HG02884 (cell line): ENCODE measurements at regions not wholly inside any gene's neighbourhood (a gene's known extent, or its start where the extent isn't known, plus 50 kb on each side); places are given as distances from the start of the nearest gene placed in this dataset.

ENCODE experiments used
- ATAC-seq: cut with Tn5 transposase; IDR thresholded peaks from one replicate; pipeline ENCODE4 v1.9.1; 2021; ENCODE audit warnings: mild to moderate bottlenecking, moderate library complexity; ENCODE audit not compliant: unreplicated experiment

DNA sequence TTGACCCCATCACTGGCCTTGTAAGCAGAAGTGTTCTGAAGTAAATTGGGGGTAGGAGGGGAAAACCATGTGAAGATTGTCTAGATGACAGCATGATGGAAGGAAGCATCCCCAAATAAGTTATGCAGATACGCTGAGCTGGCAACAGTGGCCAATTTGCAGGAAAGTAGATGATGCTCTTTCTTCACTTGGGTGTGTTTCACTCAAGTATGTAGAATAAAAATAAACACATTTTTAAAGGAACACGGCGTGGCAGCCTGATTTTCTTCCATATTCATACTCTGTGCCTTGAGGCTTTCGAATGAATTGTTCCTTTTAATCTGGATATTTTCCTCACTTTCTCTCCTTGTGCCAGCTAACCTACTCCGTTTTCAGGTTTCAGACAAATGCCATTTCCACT is 295.5 kb upstream of the DPYD start:
- ATAC-seq = no peak

DNA sequence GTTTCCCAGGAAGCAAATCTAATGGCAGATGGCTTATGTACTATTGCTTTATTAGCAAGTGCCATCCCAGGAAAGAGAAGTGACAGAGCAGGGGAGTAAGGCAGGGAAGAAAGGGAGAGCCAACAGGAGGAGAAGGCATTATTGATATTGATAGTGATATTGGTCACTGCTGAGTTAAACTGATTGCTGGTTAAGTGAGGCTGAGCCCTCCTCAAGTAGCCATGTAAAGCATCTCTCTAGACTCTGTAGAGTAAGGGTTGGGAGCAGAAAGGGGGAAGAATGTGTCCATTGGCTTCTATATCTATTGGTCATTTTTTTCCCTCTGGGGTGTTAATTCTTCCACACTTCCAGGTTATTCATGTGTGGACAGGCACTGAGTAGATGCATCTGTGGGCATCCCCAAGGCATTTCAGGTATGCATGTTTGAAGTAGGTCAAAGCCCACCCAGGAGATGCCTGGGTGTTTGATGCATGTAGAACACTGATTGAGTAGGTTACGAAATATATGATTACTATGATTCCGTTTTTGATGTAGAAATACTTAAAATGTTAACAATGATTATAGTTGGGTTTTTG is 290.5 kb upstream of the DPYD start:
- no peak for ATAC-seq

DNA sequence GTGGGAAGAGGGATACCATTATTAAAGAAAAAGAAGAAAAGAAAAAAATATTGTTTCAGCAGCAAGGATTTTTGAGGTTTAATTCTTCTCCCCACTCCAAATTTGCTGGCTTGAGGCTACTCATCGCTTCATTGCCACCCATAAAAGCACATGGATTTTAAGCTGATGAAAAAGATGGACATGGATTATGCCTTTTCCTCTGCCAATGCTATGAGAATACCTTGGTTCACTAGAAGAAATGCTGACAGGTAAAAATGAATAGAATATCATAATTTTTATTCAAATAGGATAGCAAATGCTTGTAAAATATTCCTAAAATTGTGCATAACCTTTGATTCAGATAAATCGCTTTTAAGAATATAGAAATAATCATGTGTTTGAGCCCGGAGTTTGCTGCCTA is 289.7 kb upstream of the DPYD start:
- no peak for ATAC-seq

DNA sequence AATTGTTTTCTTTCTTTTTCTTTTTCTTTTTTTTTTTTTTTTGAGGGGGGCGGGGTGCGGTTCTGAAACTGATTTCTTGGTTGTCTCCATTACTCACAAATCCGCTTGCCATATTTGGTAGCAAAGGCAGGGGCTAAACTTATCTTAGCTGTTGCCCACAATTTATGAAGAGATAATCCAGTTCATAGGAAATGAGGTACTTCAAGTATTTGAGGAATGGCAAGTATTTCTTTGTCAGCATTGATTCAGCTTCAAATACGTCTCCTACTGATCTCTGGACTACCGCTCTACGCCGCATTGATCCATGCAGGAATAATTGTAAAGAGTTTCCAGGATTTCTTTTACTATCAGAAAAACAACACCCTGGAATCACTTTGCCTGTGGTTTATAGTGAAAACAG is 289.2 kb upstream of the DPYD start:
- no peak for ATAC-seq

DNA sequence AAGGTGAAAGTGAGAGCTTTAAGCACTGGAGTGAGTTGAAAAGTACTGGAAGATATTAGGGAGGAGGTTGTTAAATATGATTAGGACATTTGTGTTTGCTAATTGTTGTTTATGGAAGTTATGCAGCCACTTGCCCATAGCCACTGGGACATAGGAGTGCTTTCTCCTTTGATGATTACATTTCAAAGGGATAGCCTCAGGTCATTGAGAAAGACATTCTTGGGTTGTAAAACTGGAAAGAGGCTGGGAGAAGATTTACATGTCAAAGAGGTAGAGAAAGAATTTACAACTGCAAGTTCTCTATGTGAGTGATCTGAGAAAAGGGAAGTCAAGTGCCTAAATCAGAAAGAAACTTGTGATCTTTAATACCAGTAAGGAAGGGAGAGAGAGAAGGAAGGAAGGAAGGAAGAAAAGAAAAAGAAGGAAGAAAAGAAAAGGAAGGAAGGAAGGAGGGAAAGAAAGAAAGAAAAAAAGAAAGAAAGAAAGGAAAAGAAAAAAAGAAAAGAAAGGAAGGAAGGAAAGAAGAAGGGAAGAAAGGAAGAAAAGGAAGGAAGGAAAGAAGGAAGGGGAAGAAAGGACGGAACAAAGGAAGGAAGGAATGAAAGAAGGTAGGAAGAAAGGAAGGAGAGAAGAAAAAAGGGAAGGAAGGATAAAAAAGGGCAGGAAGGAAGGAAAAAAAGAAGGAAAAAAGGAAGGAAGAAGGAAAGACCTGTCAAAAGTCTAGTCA is 284.6 kb upstream of the DPYD start:
- no peak for ATAC-seq

DNA sequence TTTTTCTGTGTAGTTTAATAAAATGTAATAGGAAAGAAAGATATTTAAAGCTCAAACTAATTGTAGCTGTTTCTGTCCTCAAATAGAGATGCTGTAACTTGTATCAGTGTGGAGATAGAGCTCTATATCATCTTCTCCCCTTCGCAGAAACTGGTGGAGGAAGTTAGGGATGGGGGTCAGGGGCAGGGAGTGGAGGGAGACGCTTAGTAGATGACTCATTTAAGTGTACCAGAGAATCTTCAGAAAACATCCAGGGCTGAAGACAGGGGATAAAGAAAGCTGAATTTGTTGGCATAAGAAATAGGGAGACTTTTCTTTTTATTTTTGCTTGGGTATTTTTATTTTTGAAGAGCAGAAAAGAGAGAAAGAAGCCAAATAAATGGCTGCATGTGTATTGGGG is 282.6 kb upstream of the DPYD start:
- ATAC-seq = no peak

DNA sequence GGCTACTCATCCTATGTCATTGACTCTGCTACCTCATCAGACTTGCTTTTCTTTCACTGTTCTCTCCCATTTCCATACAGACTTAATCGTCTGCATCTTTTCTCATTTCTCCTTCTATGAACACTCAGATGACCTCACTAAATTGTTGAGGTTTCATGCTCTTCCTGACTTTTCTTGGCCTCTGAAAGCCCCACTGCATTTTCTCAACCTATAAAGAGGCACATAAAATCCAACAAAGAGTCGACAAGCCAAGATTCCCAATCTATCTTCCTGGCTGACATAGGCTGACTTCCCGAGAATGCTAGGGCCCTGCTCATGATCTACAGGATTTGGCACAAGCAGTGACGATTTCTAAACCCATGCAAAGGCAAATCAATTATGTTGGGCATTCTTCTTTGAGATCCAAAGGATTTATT is 280.8 kb upstream of the DPYD start:
- ATAC-seq = no peak

DNA sequence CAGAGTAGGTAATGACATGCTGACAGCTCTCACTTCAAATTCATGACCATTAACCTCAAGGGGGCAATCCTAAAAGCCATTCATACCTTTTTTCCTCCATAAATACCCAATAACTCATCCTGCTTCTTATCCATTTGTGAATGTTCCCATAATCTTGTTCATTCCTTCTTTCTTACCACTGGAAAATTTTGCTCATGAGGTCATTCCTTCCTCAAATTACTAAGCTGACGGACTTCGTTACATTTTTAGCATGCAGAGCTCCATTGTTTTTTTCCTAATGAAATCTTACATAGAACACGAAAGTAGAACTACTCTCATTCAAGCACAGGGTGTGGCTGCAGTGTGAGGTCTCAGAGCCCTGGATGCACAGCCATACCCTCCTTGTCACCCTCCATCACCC is 276.5 kb upstream of the DPYD start:
- ATAC-seq = no peak

DNA sequence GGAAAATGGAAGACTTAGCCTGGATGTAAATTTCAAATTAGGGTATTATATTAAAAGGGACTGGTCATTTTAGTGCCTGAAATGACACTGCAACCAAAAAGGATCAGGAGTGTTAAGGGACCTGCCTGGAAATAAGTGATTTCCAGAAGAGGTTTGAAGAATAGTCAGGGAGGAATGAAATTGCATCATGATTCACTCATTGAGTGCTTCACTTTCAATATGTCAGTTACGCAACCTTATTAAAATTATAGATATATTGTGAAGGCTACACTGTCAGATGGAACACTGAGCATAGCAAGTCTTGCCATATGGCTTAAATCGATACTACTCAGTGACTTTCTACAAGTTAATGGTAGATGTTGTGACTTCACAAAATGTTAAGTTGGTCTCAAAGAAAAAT is 275.2 kb upstream of the DPYD start:
- no peak for ATAC-seq

DNA sequence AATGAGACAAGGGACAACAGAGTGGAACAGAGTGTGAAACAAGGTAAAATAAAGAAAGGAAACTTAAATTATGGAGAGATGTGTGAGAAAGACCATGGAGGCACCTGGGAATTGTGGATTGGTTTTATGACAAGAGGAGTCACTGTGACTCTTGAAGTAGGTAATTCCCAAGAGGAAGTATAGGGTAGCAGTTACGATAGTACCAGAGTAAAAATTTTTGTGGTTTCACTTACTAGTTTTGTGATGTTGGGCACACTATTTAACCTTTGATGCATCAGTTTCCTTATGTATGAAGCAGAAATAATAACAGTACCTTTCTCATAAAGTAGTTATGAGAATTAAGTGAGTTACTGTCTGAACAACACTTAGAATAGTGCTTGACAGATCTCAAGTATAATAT is 267.9 kb upstream of the DPYD start:
- ATAC-seq = no peak

DNA sequence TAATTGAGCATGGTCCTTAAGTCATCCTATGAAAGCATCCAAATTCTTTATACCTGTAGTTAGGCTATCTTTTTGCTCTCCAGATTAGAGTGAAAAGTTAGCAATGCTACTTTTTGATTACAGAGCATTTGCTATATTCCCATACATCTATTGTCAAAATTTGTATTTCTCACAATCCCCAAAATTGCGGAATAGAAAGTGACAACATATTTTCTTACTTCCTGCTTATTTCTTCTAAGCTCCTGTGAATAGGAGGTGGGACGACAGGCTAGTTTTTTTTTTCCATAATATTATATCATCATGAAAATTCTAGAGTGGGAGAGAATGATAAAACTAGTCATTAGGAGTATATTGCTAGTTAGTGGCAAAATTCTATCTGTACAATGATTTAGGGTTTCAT is 264.0 kb upstream of the DPYD start:
- ATAC-seq = no peak

DNA sequence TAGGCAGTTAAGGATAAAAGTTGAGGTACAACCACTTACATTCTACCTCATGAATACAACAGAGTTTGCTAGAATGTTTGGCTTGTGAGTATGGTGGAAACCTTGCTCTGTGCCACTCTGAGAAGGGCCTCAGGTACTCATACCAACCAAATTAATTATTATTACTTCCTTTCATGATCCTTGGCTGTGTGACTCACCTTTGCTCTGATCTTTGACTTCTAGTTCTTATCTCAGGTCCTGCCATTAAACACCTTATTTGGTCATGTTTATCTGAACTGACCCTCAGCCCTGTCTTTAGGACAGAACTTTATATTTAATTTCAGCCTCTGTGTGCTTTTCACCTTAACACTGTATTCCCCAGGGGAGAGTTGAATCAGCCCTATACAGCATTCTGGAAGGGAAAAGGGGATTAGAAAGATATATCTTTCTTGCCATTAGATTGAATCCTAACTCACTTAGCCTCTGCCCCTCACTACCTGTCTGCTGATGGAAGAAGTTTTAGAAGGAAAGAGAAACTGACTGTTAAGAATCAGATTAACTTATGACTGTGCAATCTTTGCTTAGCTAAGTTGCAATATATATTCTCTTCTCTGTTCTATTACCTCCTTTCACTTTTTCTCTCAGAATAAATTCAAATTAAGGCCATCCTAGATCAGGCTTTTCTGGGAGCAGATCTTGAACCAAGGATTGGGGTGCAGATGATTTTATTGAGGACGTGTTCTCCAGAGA is 260.4 kb upstream of the DPYD start:
- no peak for ATAC-seq

DNA sequence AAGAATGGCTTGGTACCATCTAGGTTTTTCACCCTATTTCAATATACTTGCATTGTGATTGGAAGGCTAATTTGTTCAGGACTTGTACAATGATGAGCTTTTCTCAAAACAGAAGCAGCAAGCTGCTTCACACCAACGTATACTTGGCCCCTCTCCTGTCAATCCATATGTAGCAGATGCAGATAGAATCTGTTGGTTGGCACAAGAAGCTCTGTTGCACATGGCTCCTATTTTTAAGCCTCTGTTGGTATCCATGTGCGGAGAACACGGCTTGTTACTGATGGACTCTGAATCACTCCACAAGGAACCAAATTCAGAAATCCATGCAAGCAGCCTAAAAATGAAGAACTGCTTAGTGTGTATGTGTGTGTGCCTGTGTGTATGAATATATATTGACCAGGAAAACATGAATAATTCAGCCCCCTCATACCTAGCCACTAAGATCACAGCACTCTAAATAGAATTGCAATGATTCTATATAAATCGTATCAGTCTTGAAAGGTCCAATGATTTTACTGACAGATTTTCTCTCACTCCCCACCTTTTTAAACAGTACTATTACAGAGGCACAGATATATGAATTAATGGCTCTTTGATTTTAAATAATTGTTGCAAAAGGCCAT is 258.4 kb upstream of the DPYD start:
- ATAC-seq = no peak

DNA sequence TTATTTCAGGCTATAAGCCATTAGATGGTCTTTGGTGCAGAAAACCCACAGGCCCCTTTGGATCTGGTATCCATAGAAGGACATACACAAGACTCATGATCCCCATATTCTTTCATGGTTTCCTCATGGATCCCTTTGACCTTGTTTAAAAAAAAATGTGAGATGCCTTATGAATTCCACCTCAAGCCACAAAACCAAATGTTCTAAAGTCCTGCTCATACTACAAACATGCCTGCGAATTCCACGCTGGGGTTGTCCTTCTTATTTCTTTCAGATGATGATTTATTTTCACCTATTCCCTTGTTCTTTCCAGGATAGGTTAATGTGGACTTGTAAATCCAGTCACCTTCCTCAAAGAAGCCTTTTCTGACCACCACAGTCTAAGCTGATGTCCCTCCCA is 256.9 kb upstream of the DPYD start:
- no peak for ATAC-seq

DNA sequence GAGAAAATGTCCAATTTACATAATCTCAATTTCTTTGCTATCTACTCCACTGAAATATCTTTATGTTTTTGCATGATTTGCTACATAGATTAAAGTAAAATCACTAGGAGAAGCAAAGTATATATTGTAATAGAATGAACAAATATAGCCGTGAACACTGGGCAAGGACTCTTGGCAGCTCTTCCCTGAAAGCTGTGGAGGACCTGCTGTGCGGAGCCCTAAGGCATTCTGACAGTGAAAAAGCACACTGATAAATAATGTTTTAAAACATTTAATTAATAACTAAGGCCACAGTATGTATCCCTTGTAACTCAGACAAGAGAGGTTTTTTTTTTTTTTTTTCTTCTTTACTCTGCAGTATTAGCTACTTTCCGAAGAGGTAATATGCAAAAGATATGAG is 256.1 kb upstream of the DPYD start:
- no peak for ATAC-seq

DNA sequence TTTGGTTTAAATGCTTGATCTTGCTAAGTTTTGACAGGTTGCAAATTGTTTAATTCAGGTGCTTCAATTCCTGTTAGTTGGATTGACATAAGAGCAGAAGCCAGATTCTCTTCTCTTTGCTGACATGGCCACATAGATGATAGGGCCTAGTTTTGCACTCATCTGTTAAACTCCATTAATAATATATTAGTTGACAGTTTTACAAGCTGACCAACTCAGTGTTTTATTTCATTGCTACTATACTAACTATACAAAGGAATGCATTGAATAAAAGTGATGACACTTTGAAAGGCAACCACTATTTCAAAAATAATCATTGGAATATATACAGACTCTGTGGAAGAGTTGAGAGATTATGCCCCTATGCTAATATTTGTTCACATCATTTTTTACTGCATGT is 255.6 kb upstream of the DPYD start:
- no peak for ATAC-seq

DNA sequence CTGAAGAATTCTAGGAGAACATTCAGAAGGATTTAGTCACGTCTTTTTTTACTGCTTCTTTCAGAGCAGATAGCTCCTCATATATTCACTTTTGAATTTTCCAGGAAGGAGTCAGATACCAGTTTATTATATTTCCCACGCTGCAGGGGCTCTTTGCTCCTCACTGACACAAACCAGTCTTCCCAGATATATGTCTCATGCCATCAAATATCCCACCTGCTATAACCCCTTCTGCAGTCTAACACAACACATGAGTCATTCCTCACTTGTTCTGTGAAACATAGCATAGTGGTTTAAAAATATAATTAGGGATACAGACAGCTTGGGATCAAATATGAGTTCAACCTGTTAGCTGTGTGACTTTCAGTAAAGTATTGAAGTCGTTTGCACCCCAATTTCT is 251.7 kb upstream of the DPYD start:
- no peak for ATAC-seq

DNA sequence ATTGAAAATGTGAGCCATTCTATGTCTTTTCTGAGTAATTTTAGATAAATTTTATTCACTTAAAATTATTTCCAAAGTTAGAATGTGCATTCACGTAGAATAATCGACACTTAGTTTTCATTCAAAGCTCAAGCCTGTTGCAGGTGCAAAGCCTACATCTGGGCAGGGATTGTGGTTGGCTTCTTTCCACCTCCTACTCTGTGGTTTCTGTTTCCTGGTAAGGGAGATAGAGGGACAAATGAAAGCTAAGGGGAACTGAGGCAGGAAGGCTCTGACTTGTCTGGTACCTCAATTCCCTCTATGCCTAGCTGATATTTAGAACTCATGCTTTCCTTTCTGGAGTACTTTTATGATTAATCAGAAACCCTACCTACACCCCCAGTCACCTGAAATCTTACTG is 251.2 kb upstream of the DPYD start:
- ATAC-seq = no peak

DNA sequence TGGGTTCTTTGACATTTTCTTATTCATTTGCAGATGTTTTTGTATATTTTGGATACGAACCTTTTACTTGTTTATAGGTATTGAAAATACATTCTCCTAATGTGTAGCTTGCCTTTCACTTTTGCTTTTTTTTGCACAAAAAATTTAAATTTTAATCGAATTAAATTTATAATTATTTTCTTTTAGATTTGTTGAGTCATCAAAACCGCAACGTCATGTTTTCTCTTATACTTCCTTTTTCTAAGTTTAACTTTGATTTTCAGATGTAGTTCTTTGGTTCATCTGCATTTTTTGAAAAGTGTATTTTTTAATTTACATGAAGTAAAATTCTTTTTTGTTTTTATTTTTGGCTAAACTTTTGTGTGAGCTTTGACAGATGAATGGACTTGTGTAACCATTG is 243.7 kb upstream of the DPYD start:
- ATAC-seq = no peak

DNA sequence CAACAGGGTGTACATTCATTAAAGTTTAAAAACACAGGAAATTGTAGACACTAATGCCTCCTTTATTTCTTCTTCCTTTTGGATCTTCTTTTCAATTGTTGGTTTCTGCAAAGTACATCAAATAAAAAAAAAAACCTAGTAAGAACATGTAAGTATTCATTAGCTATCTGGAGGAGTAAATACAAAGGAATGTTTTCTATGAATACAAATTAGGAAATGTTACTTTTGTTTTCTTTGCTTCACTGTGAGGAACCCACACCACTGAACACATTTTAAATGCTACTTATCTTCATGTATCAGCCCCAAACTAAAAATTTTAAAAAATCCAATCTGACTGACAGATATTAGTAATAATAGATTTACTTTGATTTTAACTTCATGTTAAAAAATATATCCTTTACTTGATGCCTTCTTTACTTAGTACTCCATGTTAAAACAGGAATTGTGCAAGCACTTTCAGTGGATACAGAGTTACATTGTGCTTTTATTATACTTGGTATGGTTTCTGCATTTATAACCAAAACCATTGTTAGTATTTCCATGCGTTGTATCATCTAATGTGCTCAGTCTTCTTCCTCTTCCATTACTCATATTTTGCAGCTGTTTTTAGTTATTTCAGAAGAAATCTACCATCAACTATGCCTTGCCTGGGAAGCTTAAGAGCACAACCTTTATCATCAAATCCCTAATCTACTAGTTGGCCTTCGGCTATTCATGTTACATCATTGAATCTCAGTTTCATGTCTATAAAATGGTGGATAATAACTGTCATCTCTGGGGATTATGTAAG is 236.9 kb upstream of the DPYD start:
- ATAC-seq = no peak

DNA sequence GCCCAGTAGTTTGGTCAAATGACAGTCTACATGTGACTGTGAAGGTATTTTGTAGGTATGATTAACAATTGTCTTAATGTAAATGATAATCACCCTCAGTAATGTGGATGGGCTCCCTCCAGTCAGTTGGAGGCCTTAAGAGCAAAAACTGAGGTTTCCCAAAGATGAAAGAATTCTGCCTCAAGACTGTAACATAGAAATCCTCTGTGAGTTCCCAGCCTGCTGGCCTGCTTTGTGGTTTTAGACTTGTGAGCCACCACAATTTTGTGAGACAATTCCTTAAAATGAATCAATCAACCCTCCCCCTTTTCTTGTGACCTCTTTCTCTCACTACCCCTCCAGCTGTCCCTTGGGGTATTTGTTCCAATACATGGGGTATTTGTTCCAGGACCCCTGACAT is 226.4 kb upstream of the DPYD start:
- ATAC-seq = no peak
